GOT3 (cell line): ENCODE measurements at regions not wholly inside any gene's neighbourhood (a gene's known extent, or its start where the extent isn't known, plus 50 kb on each side); places are given as distances from the start of the nearest gene placed in this dataset.
A peak's percentile ranks its signal among the peaks of the same experiment; 100 is the strongest.
"Not testable (repeated sequence)": the region's sequence is repeated elsewhere in the genome, so short reads cannot be mapped to it uniquely, and the experiment has no call there.

Experiments
- DNase-seq: peaks from one replicate; lab custom pipeline; 2025; ENCODE audit warnings: mixed read lengths; lab: John Stamatoyannopoulos, UW

DNA sequence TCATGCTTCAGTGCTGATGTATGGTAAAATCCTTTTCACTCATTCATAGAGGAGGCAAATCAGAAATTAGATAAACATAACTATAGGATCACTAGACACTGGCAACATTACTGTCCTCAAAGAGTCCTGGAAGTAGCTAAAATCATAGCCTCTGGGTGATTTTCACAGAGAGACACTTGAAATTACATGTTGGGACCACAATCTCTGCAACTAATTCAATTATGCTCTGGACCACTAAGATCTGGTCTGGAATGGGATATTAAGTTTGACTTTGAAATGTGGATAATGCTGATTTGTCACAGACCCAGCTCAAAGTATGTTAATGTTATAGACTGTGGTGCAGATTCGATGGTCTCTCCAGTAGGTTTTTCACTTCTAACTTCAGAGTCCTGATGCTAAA, 214.6 kb upstream of the CCNH start:
- DNase-seq: no peak

DNA sequence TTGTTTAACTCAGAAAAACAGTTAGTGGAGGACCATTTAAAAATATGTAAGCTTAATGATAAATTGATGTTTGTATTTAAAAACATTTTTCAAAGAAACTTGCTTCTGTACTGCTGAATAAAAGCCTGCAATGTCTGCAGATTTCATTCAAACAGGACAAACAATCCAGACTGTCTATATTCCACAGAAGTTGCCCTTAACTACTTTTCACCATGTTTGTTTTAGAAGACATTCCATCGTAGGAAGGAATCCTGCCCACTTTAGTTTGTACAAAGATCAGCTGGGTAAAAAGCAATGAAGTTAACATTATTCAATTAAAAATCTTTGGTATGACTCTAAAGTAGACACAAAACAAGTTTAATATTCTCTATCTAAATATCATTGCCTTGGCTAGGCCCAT, 195.7 kb upstream of the CCNH start:
- no peak for DNase-seq

DNA sequence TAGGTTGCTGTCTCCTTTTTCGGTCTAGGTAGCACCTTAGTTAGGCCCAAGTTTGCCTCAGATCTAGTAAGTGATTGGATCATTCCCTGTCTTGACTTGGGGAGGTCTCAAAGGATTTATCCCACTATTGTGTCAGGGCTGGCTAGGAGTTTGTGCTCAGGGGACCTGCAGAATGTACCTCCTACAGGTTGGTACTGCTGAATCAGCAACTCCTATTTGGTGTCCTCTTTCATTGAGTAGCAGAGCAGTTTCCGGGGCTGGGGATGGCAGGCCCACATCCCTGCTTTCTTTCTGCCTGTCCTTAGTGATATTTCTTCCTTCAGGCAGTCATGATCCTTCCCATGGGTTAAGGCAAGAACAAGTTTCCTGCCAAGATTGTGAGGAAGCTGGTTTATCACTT, 192.9 kb upstream of the CCNH start:
- DNase-seq: no peak

DNA sequence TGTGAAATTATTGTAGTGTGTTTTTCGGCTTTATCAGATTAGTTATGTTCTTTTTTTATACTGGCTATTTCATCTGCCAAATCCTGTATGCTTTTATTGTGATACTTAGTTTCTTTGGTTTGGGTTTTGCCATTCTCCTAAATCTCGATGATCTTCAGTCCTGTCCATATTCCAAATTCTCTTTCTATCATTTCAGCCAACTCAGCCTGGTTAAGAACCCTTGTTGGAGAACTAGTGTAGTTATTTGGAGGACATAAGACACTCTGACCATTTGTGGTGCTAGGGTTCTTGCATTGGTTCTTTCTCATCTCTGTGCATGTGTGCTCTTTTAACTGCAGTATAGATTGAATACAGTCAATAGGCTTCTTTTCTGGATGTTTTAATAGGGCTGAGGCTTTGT, 187.0 kb upstream of the CCNH start:
- DNase-seq: no peak

DNA sequence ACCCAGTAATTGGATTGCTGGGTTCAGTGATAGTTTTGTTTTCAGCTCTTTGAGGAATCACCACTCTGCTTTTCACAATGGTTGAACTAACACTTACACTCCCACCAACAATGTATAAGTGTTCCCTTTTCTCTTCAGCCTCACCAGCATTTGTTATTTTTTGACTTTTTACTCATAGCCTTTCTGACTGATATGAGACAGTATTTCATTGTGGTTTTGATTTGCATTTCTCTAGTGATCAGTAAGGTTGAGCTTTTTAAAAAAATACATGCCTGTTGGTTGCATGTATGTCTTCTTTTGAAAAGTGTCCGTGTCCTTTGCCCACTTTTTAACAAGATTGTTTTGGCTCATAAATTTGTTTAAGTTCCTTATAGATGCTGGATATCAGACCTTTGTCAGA, 185.7 kb upstream of the CCNH start:
- DNase-seq: no peak

DNA sequence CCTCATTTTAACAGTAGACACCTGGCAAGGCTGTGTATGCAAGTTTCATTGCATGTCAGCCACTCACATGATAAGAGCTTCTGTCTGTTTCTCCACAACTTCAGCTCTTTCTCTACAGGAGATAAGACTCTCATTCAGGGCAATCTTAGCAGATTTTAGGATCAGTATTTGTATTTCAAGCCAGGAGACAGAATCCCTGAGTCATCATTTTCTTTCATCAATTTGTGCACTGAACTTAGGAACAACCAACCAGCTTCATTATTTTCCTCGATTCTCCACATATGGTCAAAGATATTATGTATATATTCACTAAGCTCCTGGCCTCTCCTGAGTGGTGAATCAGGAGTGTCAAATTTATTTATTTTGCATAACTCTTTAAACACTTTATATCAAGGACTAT, 181.8 kb upstream of the CCNH start:
- no peak for DNase-seq

DNA sequence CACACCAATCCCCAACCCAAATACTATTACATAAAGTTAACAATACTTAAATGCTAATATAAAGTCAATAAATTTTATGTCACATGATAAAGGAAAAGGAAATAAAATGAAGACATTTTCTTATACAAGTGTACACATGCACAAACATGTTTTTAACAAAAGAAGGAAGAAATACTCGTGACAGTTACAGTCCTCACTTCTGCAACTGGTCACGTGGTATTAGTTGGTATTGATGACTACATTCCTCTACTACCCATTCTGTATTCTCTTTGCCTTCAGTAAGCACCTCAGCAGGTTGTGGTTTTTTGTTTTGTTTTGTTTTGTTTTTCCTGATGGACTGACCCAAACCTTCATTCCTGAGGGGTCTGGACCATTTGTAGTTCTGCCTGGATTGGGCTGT, 176.9 kb upstream of the CCNH start:
- DNase-seq: no peak

DNA sequence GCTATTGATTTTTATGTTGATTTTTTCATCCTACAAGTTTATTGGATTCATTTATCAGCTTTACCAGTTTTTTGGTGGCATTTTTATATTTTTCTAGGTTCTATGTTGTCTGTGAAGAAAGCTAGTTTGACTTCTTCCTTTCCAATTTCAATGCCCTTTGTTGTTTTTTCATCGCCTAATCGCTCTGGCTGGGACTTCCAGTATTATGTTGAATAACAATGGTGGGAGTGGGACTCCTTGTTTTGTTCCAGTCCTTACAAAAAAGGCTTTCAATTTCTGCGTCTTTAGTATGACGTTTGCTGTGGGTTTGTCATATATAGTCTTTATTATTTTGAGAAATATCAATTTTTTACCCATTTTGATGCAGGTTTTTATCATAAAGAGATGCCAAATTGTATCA, 175.6 kb upstream of the CCNH start:
- no peak for DNase-seq

DNA sequence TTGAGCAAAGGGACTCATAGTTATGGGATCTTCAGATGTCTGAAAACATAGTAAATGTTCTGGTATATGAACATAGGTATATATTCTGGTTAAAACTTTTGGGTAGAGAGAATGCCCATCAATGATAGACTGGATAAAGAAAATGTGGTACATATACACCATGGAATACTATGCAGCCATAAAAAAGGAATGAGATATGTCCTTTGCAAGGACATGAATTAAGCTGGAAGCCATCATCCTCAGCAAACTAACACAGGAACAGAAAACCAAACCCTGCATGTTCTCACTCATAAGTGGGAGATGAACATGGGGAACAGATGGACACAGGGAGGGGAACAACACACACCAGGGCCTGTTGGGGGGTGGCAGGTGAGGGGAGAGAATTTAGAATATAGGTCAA, 171.0 kb upstream of the CCNH start:
- not testable (repeated sequence) for DNase-seq

DNA sequence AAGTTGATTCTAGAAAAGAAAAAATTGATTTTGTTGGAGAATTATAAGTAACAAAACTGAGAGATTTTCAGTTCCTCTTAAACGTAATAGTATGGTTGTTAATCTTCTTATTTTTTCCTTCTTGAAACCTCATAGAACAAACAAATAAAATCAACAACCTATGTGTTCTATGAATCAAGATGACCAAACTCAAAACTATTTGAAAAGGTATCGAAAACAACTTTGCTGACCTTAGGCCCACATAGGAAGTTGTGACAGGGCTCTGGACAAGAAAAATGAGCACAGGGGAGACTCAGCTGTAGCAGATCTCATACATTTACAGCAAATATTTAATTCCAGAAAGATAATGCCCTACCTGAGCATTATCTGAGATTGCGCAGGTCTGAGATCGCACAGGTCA, 169.4 kb upstream of the CCNH start:
- DNase-seq: no peak

DNA sequence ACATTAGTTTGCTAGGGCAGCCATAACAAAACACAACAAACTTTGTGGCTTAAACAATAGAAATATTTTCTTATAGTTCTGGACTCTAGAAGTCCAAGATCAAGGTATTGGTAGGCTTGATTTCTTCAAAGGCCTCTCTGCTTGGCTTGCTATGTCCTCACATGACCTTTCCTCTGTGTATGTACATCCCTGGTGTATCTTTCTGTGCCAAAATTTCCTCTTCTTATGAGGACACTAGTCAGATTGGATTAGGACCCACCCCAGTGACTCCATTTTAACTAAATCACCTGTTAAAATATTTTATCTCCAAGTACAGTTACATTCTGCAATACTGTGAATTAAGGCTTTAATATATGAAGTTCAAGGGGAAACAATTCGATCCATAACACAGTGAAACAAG, 168.9 kb upstream of the CCNH start:
- no peak for DNase-seq

DNA sequence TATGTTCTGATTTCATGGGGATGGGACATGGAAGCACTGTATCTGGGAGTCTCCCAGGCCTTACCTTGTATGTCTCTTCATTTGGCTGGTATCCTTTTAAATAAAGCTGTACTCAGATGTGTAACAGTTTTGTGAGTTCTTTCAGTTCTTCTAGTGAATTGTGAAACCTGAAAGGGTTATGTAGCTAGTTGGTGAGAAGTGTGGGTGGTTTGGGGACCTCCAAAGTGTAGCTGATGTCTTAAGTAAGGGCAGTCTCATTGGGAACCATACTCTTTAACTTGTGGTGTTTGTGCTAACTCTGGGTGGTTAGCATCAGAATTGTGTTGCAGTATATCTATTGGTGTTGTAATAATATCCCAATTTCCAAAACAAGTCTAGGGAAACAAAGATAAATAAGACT, 166.9 kb upstream of the CCNH start:
- no peak for DNase-seq

DNA sequence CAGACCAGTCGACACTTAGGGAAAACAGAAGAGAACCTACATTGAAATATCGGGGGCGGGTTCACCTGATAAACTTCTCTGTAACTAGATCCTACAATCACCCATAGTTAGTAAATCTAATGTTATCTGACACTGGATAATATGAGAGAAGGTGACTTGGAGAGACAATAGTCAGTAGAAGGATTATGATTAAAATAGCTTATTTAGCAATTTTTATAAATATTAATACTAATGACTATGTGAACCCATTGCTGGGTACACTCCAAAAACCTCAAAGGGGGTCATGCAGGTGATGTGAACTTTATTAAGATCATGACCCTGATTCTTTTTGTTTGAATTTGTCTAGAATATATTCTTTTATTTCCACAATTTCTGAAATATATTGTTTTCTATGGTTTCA, 164.1 kb upstream of the CCNH start:
- DNase-seq: no peak

DNA sequence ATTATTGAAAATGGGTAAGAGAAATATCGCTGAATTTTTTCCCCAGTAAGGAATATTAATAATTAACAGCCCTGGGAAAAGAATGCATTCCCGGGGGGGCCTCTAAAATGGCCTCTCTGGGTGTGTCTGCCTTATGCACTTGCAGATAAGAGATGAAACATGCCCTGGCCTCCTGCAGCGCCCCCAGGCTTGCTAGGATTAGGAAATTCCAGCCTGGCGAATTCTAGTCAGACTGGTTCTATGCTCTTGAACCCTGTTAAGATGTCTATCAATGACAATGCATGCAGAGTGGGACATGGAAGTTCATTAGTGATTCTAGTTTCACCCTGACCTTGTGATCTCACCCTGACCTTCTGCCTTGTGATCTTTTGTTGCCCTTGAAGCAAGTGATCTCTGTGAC, 163.6 kb upstream of the CCNH start:
- not testable (repeated sequence) for DNase-seq

DNA sequence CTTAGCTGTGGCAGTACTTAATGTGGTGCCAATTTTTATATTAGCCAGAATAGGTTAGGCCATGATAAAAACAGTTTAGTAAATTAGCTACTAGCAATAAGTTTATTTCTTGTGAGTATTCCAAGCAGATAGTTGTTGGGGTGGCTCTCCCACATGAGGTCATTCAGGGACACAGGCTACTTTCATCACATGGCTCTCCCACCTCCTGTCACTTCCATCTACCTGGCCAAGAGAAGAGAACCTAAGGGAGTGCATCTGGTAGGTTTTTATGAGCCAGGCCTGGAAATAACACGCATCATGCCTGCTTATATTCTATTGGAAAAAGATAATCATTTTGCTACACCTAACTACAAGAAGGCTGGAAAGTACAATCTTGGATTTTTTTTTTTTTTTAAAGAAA, 161.4 kb upstream of the CCNH start:
- DNase-seq: no peak

DNA sequence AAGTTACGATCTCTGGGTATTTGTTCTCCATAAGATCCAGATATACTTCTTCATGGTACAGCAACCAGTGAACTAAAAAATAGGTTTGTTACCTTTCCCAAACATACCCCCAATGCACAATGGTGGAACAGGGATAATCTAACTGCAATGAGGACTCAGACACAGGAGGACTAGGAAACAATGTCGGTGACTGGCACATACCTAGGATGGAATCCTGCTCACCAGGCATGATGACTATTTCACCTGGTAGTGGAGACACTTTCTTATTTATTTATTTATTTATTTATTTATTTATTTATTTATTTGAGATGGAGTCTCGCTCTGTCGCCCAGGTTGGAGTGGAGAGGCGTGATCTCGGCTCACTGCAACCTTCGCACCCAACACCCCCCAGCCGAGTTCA, 159.9 kb upstream of the CCNH start:
- no peak for DNase-seq

DNA sequence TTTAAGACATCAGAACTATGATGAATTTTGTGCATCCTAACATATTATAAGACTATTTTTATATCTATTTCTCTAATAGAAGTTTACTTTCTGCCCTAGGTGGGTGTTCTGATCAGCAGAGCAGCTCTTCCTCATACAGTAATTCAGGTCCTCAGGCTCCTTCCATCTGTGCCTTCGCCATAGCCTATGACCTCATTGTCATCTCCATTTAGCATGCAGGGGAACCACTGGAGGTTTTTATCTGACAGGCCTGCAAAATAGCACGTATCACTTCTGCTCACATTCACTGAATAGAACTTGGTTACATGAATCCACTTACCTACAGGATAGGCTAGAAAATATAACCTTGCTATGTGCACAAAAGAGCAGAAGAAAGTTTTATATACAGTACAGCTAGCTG, 159.4 kb upstream of the CCNH start:
- DNase-seq: no peak

DNA sequence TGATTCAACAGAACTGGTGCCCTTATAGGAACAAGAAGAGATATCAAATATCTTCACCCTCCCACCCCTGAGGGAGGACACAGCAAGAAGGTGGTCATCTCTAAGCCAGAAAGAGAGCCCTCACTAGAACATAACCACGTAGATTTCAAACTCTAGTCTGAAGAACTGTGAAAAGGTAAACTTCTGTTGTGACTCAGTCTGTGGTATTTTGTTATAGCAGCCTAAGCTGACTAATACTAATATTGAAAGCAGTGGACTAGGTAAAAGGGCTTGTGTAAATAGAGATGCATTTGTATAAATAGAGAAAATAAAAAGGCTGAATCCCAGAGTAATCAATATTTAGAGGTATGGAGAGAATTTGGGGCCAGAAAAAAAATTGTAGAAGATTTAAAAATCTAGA, 157.6 kb upstream of the CCNH start:
- no peak for DNase-seq

DNA sequence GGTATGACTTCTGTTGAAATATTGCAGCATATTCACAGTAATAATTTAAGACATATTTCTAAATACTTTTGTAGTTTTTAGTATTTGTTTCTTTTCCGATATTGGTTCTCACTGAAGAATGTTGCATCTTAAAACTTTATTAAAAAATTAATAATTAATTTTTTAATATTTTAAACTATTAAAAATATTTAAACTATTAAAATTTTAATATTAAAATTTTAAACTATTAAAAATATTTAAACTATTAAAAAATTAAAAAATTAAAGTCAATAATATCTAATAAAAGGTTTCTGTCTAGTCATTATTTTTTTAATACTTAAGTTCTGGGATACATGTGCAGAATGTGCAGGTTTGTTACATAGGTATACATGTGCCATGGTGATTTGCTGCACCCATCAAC, 149.3 kb upstream of the CCNH start:
- DNase-seq: no peak

DNA sequence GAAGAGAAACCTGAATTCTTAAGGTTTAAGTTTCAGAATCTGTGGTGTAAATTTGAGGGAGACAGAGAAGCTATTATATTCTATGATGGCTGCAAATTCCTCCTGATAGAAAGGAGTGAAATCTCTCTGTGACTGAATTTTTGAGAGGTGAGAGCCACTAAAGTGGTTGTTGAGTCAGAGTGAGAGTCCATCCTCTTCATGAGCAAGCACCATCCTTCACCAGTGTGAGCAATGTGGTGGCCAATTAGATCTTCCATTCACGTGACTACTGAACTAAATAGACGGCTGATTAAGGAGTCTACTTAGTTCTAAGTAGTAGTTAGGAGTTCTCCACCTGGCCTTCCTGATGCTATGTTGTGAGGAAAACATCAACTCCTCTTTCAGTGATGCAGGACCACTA, 147.8 kb upstream of the CCNH start:
- DNase-seq: no peak

DNA sequence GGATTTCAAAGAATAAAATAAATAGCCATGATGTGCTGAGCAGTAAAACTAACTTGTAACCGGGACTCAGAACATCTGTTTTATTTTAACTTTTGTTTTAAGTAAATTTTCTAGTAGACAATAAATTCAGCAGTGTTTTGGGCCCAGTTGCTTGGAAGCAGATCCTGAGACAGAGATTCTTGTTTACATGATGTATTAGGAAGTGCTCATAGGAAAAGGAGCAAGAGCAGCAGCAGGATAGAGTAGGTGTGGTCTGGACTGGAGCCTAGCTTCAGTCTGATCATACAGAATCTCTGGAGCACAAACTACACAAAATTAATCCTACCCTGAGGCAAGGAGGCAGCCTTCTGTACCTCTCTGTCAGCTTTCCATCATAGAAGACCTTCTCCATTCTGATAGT, 139.2 kb upstream of the CCNH start:
- no peak for DNase-seq

DNA sequence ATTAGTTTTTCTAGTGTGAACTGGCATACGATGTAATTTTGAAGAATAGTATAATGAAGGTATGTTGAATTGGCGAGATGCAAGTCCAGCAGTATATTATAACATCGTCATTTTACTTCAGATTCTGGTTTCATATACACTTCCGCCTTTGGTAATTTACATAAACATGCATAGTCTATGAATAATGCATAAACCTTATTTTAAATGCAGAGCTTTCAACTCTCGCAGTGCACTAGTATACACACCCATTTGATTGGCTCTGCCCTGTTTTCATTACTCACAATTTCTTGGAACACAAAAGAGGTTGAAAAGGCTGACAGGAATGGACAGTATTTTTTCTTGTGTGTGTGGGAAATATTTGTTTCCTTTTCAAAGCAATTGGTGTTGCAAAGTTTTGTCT, 128.9 kb upstream of the CCNH start:
- no peak for DNase-seq

DNA sequence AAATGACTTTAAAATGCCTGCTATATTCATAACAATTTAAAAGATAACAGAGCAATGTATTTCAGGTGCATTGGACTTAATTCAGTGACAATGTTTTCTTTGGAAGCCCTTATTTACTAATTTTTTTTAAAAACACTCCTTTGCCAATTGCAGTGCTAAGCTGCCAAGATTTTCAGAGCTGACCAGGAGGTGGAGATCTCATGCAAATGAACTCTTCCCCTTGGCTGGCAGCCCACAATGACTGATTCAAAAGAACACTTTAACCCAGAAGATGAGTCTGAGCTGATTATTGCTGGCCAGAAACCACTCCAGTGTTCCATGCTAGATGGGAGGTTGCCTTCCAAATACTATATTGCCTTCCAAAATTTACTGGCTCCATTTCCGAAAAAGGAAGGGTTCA, 128.3 kb upstream of the CCNH start:
- DNase-seq: peak; percentile 17

DNA sequence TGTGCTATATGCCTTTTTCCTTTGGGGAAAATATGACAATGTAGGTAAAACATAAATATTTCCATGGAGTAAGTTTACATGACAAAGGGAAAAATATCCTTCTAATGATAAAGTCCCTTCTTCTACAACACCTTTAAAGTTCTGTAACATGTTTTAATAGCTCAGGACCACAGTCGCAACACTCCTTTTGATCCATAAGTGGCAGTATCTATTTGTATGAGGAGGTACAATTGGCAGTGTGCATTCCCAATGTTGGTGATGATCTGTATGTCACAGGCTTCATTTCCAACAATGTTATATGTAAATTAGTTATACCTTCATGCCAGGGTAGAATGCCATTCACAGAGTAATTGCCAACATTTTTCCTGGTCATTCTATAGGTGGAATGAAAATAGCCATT, 127.1 kb upstream of the CCNH start:
- DNase-seq: no peak

DNA sequence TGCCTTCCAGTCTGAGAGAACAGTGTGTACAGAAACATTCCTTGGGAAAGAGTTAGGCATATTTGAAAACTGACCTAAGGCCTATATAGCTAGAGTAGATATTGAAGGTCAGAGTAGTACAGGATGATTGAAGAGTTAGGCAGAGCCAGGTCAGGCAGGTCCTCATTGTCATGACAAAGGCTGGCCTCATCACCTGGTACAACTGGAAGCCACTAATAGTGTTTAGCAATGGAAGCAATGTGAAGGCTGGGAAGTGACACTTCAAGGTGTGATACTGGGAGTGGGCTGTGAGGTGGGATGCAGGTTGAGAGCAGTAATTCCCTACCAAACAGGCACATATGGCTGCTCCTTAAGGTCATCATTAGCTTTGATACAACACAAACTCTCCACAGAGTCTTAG, 123.6 kb upstream of the CCNH start:
- no peak for DNase-seq
